Fibroblast of pulmonary artery (primary cell): ENCODE measurements at regions not wholly inside any gene's neighbourhood (a gene's known extent, or its start where the extent isn't known, plus 50 kb on each side); places are given as distances from the start of the nearest gene placed in this dataset.
"Not testable (repeated sequence)": the region's sequence is repeated elsewhere in the genome, so short reads cannot be mapped to it uniquely, and the experiment has no call there.

Source experiments
- DNase-seq: peaks from one replicate; pipeline ENCODE4 v3.0.0-alpha.2; 2010; ENCODE audit warnings: low read depth
- H3K4me3 ChIP-seq: replicated peaks from 2 replicates; pipeline ENCODE4 v1.5.1; 2011; ENCODE audit warnings: low read depth, mild to moderate bottlenecking, control low read depth, low read length, moderate library complexity
- CTCF ChIP-seq: IDR thresholded peaks from 2 replicates; pipeline ENCODE4 v1.5.1; 2011; ENCODE audit warnings: mild to moderate bottlenecking, control low read depth, low read length, inconsistent platforms; ENCODE audit errors: missing control alignments

GRCh38 chr9:135400496-135400895, 79.1 kb upstream of the PPP1R26 start:
- no peak for DNase-seq
- TF ChIP-seq CTCF, result no peak
- no peak overlapping the region for H3K4me3 ChIP-seq

- no peak for TF ChIP-seq CTCF
- no peak overlapping the region for H3K4me3 ChIP-seq
- no peak for DNase-seq
Observed at GRCh38 chr9:135401218-135401617, 78.4 kb upstream of the PPP1R26 start.

GRCh38 chr9:135402048-135402738, 77.4 kb upstream of the PPP1R26 start:
- TF ChIP-seq CTCF, result no peak
- H3K4me3 ChIP-seq, result no peak overlapping the region
- DNase-seq, result no peak

GRCh38 chr9:135402739-135403695, 76.6 kb upstream of the PPP1R26 start:
- no peak overlapping the region for H3K4me3 ChIP-seq
- no peak for TF ChIP-seq CTCF
- DNase-seq, result no peak

- DNase-seq, result no peak
- H3K4me3 ChIP-seq, result no peak overlapping the region
- TF ChIP-seq CTCF, result no peak
Observed at GRCh38 chr9:135403733-135404450, 75.7 kb upstream of the PPP1R26 start.

- no peak overlapping the region for H3K4me3 ChIP-seq
- no peak for DNase-seq
- no peak for TF ChIP-seq CTCF
Observed at GRCh38 chr9:135404451-135405144, 75.0 kb upstream of the PPP1R26 start.

GRCh38 chr9:135405145-135405464, 74.5 kb upstream of the PPP1R26 start:
- not testable (repeated sequence) for H3K4me3 ChIP-seq, DNase-seq
